ENCODE measurements at regions not wholly inside any gene's neighbourhood (a gene's known extent, or its start where the extent isn't known, plus 50 kb on each side); places are given as distances from the start of the nearest gene placed in this dataset.

GRCh38 chr17:27379888-27380533 is 76.2 kb upstream of the KSR1 start:
- TF ChIP-seq CTCF (IDR thresholded peaks at IDR 0.05) (no peak), POLR2A (IDR thresholded peaks at IDR 0.05) (no peak)
